Adipocyte (in vitro differentiated cells): ENCODE measurements at regions not wholly inside any gene's neighbourhood (a gene's known extent, or its start where the extent isn't known, plus 50 kb on each side); places are given as distances from the start of the nearest gene placed in this dataset.

Experiments
- DNase-seq: peaks from one replicate; pipeline ENCODE4 v3.0.0-alpha.2; 2015; ENCODE audit warnings: low read depth
- H3K27me3 ChIP-seq: replicated peaks from 2 replicates; pipeline ENCODE4 v1.7.0; 2013; ENCODE audit warnings: mild to moderate bottlenecking, low read length, moderate library complexity; ENCODE audit not compliant: control insufficient read depth, insufficient read depth
- H3K36me3 ChIP-seq: 2 replicates; pipeline ENCODE4 v1.7.0; 2013; ENCODE audit warnings: low read length, mild to moderate bottlenecking, moderate library complexity; ENCODE audit not compliant: control insufficient read depth, insufficient read depth, severe bottlenecking
- H3K4me1 ChIP-seq: 2 replicates; pipeline ENCODE4 v1.7.0; 2013; ENCODE audit warnings: mild to moderate bottlenecking, low read length, moderate library complexity; ENCODE audit not compliant: control insufficient read depth, insufficient read depth
- H3K4me3 ChIP-seq: 2 replicates; pipeline ENCODE4 v1.7.0; 2013; ENCODE audit warnings: mild to moderate bottlenecking, low read length, moderate library complexity
- H3K9ac ChIP-seq: 2 replicates; pipeline ENCODE4 v1.7.0; 2013; ENCODE audit warnings: mild to moderate bottlenecking, low read length, moderate library complexity
- H3K9me3 ChIP-seq: 2 replicates; pipeline ENCODE4 v1.7.0; 2013; ENCODE audit warnings: mild to moderate bottlenecking, low read length, moderate library complexity; ENCODE audit not compliant: control insufficient read depth

DNA sequence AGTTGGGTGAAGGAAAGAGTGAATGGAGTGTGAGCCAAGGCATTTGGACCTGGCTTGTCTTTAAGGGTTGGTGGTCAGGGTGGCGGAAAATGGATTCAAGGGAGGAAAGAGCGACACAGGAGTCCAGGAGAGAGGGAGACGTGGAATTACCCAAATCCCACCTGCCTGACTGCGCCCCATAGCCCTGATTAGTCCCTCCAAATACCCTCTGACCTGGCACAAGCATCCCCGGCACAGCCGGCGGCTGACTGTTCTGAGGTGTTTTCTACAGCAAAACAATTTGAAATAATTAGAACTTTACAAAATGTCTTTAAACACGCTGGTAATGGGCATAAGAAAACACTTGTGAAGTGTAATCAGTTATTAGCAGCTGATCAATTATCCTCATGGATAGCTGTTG is 175.8 kb downstream of the PHETA1 start:
- Histone ChIP-seq H3K27me3 (peaks cover 37% of the 10 kb centered on the region), H3K9ac (no peak overlapping the region), H3K36me3 (no peaks in the 10 kb centered on the region), H3K9me3 (peaks cover 17% of the 10 kb centered on the region), H3K4me3 (no peak overlapping the region), H3K4me1 (no peaks in the 10 kb centered on the region)
- DNase-seq = no peak

DNA sequence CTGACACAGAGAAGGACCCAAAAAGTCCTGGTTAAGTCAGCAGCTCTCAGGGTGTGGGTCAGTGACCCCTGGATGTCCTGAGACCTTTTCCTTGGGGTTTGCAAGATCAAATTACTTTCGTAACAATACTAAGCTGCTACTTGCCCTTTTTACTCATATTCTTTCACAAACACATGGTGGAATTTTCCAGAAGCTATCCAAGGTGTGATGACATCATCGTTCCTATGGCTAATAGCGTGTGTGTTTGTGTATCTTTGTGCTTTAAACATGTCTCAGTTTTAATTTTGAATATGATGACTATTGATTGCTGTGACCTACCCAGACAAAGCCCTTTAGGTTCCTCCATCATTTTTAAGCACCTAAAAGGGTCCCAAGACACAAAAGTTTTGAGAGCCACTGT is 176.2 kb downstream of the PHETA1 start:
- Histone ChIP-seq H3K9me3 (peaks cover 17% of the 10 kb centered on the region), H3K36me3 (no peaks in the 10 kb centered on the region), H3K4me3 (no peak overlapping the region), H3K9ac (no peak overlapping the region), H3K27me3 (peaks cover 41% of the 10 kb centered on the region), H3K4me1 (no peaks in the 10 kb centered on the region)
- DNase-seq = no peak

DNA sequence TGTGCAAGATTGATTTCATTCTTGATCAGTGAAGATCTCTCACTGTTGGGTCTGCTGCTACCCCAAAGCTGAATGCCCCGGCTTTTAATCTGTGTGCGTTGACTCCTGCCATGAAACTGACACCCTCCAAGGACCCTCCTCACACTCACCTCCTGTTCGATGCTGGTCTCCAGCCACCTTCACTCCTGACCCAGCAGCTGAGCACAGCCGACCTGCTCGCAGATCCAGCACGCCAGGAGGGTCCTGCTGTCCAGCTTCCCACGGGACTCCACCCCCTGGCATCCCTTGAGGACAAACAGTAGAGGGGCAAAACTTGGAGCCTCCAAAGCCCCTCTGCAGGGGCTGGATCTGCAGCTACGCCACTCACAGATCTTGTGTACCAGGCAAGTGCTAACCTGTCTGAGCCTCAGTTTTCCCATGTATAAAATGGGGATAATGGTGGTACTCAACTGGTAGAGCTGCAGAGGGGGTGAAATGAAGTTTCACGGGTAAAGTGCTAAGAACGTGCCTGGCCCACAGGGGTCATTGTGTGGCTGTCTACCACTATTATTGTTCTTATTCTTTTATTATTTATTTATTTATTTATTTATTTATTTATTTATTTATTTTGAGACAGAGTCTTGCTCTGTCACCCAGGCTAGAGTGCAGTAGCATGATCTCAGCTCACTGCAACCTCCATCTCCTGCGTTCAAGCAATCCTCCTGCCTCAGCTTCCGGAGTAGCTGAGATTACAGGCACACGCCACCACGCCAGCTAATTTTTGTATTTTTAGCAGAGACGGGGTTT is 178.0 kb downstream of the PHETA1 start:
- DNase-seq = no peak
- Histone ChIP-seq H3K36me3 (no peaks in the 10 kb centered on the region), H3K9ac (no peak overlapping the region), H3K4me3 (no peak overlapping the region), H3K27me3 (peaks cover 39% of the 10 kb centered on the region), H3K4me1 (no peaks in the 10 kb centered on the region), H3K9me3 (peaks cover 13% of the 10 kb centered on the region)

DNA sequence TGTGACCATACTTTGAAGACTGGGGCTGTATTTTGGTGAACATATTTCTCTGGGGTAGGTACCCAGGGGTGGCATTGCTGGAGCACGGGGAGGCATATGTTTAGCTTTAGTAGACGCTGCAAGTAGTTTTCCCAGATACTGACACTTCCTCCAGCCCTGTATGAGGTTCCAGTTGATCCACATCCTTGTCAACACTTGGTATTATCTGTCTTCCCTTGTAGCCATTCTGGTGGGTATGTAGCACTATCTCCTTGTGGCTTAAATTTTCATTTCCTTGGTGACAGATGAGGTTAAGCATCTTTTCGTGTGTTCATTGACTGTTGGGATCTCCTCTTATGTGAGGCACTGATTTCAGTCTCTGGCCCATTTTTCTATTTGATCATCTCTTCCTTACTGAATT is 179.1 kb downstream of the PHETA1 start:
- DNase-seq = no peak

DNA sequence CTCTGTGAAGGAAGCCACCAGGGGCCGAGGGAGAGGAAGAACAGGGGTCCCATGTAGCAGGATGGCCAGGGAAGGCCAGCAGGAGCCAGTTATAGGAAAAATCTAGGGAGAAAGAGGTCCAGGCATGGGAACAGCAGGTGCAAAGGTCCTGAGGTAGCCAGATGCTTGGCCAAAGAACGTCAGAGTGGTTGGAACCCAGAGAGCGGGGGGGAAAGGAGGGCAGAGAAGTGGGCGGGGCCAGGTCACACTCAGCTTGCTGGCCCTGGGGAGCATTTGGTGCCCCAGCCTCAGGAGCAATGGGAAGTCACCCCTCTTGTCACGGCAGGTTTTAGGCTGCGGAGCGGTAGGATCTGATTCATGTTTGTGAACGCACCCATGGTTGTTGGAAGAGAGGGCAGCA is 180.5 kb downstream of the PHETA1 start:
- DNase-seq = no peak

More for the DNA sequence above, 179.1 kb downstream of the PHETA1 start:
- H3K9ac ChIP-seq = no peak overlapping the region
- H3K9me3 ChIP-seq = peaks cover 10% of the 10 kb centered on the region
- no peaks in the 10 kb centered on the region for H3K4me1 ChIP-seq
- peaks cover 36% of the 10 kb centered on the region for H3K27me3 ChIP-seq
- H3K4me3 ChIP-seq = no peak overlapping the region
- H3K36me3 ChIP-seq = no peaks in the 10 kb centered on the region

DNA sequence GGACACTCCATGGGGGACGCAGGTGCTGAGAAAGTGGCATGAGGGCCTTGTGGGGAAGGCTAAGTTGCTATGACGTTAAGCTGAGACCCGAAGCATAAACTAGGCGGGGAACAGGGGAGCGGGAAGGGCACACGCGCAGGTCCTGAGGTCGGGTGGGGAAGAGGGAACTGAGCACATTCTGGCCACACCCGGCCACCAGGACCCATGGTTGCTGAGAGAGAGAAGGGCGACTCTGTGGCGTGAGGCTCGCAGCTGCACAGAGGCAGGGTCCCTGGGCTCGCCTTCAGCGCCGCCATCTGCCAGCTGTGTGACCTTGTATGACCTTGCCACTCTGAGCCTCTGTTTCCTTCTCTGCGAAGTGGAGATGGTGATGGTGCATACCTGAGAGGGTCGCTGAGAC is 182.5 kb downstream of the PHETA1 start:
- H3K36me3 ChIP-seq = no peaks in the 10 kb centered on the region
- H3K9ac ChIP-seq = no peak overlapping the region
- H3K4me3 ChIP-seq = no peak overlapping the region
- peaks cover under 1% of the 10 kb centered on the region for H3K4me1 ChIP-seq
- peaks cover 10% of the 10 kb centered on the region for H3K9me3 ChIP-seq
- no peak for DNase-seq
- H3K27me3 ChIP-seq = peaks cover 53% of the 10 kb centered on the region

More for the DNA sequence above, 180.5 kb downstream of the PHETA1 start:
- Histone ChIP-seq H3K9me3 (peaks cover 10% of the 10 kb centered on the region), H3K27me3 (peaks cover 39% of the 10 kb centered on the region), H3K36me3 (no peaks in the 10 kb centered on the region), H3K4me3 (no peak overlapping the region), H3K4me1 (no peaks in the 10 kb centered on the region), H3K9ac (no peak overlapping the region)

DNA sequence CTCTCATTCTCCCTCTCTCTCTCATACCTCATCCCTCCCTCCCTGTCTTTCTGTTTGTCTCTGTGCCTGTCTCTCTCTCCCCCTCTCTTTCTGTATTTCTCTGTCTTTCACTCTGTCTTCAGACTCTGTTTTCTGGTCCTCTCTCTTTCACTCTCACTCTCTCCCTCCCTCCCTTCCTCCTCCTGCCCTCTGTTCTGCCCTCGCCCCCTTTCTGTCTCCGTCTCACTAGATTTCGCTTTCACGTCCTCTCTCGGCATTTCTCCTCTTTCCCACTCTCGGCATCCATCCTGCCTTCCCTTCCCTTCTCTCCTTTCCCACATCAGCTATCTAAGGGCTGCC is 183.0 kb downstream of the PHETA1 start:
- Histone ChIP-seq H3K9ac (no peak overlapping the region), H3K36me3 (no peaks in the 10 kb centered on the region), H3K9me3 (peaks cover 10% of the 10 kb centered on the region), H3K4me3 (no peak overlapping the region), H3K4me1 (peaks cover 4% of the 10 kb centered on the region), H3K27me3 (peaks cover 54% of the 10 kb centered on the region)
- DNase-seq = no peak

DNA sequence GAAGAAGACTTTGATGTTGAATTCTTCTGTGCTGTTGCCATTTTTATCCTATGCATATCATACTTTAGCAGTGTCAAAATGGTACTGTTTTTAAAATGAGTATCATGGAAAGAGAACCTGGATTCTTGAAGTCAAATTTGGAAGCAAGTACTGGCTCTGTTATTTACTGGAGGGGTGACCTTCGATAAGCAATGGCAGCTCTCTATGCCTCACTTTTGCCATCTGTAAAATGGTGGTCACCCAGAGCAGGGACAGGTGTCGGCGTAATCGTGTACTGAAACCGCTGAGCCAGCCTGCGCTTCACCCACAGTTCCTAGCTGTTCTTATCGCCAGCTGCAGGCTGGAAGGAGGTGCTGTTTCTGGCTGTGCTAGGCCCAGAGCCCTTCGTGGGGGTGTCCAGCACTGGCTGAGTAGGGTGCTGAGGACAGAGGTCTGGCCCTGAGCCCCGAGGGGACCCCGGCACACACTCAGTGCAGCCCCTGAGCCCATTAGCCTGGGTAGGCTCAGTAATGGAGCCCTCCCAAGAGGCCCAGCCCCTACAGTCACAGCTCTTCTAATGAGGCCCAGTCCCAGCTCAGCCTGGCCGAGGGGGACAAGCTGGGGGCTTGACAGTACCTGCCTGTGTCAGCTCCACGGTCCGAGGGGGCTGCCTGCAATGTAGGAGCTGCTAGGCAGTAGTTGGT is 183.5 kb downstream of the PHETA1 start:
- H3K4me3 ChIP-seq = no peak overlapping the region
- no peaks in the 10 kb centered on the region for H3K36me3 ChIP-seq
- DNase-seq = no peak
- H3K9me3 ChIP-seq = peaks cover 10% of the 10 kb centered on the region
- peaks cover 57% of the 10 kb centered on the region for H3K27me3 ChIP-seq
- no peak overlapping the region for H3K9ac ChIP-seq
- peaks cover 4% of the 10 kb centered on the region for H3K4me1 ChIP-seq

DNA sequence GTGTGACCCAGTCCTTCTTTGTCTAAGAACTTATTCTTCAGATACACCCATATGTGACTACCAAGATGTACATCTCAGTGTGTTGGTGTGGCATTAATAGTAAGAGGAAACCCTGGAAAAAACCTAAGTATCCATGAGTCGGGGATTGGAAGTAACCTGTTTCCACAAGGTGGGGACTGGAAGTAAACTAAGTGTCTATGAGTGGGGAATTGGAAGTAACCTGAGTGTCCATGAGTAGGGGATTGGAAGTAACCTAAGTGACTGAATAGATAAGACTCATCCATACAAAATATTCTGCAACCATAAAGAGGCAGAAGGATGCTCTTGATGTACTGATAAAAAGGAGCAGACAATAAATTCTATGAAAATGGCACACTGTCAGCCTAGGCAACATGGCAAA is 184.7 kb downstream of the PHETA1 start:
- Histone ChIP-seq H3K27me3 (peaks cover 59% of the 10 kb centered on the region), H3K9me3 (no peaks in the 10 kb centered on the region), H3K4me3 (no peak overlapping the region), H3K9ac (no peak overlapping the region), H3K4me1 (peaks cover 4% of the 10 kb centered on the region), H3K36me3 (no peaks in the 10 kb centered on the region)
- DNase-seq = no peak

DNA sequence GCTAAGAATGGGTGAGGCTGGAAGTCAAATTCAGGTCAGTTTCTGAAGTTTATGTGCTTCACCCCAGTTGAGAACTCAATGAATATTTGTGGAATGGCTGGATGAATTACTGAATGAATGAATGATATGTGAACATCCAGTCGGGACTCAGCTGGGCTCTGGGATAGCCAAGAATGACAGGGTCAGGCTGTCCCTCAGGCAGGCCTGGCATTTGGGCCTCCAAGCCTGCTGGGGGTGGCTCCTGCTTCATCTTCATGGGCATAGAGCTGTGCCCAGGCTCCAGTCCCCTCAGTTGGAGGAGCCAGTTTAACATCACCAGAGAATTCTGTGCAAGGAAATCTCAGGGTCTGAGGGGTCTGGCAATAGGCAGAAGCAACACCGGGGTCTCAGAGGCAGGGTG is 185.8 kb downstream of the PHETA1 start:
- H3K27me3 ChIP-seq = peaks cover 64% of the 10 kb centered on the region
- H3K36me3 ChIP-seq = no peaks in the 10 kb centered on the region
- DNase-seq = no peak
- H3K9ac ChIP-seq = no peak overlapping the region
- no peak overlapping the region for H3K4me3 ChIP-seq
- peaks cover 4% of the 10 kb centered on the region for H3K4me1 ChIP-seq
- no peaks in the 10 kb centered on the region for H3K9me3 ChIP-seq

DNA sequence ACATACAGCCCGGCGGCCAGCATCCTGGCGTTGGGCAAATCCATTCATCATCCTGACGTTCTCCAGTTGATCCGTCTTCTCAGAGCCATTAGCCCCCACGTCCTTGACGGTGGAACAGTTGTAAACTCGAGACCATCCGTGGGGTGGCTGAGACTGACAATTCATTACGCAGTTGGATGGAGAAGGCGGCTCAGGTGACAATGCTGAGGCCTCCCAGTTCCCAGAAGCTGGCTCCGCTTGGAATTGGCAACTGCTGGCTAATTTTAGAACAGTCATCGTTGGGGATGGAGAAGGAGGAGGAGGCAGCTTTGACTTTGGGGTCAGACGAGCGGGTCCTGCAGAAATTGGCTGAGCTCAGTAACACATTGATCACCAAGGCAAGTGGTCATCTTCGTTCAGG is 186.5 kb downstream of the PHETA1 start:
- peaks cover 4% of the 10 kb centered on the region for H3K4me1 ChIP-seq

More for the DNA sequence above, 186.5 kb downstream of the PHETA1 start:
- Histone ChIP-seq H3K36me3 (no peaks in the 10 kb centered on the region), H3K9me3 (no peaks in the 10 kb centered on the region), H3K9ac (no peak overlapping the region), H3K27me3 (peaks cover 67% of the 10 kb centered on the region), H3K4me3 (no peak overlapping the region)
- DNase-seq = no peak
